LNCAP (cell line): ENCODE measurements at regions not wholly inside any gene's neighbourhood (a gene's known extent, or its start where the extent isn't known, plus 50 kb on each side); places are given as distances from the start of the nearest gene placed in this dataset.
A peak's percentile ranks its signal among the peaks of the same experiment; 100 is the strongest.

Source experiments
- TF ChIP-seq, protein P1 (sequence below): fragments of 450-650 bp; IDR thresholded peaks from 2 replicates; pipeline ENCODE4 v1.5.1; 2017; ENCODE audit warnings: mild to moderate bottlenecking

DNA sequence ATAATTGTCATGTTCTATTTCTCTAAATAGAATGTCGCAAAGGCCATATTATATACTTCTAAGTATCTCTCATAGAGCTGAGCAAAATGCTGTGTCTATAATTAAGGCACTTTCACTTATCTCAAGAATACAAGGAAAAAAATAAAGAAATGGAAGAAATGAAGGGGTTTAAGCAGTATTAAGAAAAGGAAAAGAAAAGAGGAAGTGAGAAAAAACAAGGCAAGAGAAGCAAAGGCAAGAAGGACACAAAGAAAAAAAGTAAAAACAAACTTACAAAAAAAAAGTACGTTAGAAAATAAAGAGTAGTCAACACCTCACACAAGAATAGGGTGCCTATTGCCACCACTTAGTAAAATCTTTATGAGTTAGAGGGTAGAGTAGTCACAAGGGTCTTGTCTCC is 506.2 kb downstream of the GABRG2 start:
- TF ChIP-seq, protein P1, sequence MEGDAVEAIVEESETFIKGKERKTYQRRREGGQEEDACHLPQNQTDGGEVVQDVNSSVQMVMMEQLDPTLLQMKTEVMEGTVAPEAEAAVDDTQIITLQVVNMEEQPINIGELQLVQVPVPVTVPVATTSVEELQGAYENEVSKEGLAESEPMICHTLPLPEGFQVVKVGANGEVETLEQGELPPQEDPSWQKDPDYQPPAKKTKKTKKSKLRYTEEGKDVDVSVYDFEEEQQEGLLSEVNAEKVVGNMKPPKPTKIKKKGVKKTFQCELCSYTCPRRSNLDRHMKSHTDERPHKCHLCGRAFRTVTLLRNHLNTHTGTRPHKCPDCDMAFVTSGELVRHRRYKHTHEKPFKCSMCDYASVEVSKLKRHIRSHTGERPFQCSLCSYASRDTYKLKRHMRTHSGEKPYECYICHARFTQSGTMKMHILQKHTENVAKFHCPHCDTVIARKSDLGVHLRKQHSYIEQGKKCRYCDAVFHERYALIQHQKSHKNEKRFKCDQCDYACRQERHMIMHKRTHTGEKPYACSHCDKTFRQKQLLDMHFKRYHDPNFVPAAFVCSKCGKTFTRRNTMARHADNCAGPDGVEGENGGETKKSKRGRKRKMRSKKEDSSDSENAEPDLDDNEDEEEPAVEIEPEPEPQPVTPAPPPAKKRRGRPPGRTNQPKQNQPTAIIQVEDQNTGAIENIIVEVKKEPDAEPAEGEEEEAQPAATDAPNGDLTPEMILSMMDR, result no peak

DNA sequence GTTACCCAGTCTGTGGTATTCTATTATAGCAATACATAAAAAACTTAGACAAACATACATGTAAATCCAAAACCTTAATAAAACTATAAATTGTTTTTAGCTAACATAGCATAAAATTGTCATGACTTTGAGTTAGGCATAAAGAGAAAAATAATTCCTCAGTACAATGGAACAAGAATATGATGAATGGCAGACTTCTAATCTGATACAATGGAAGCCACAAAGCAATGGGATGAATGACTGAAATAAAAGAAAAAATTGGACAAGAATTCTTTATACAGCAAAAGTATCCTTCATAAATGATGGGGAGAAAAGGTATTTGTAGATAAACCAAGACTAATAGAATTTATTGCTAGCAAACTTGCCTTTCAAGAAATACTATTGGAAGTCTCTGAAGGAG is 524.2 kb downstream of the GABRG2 start:
- TF ChIP-seq, protein P1, result no peak

GRCh38 chr5:162593881-162594280 is 526.3 kb downstream of the GABRG2 start:
- TF ChIP-seq, protein P1, result peak; percentile 28; the same call in 1 of the 2 replicates

DNA sequence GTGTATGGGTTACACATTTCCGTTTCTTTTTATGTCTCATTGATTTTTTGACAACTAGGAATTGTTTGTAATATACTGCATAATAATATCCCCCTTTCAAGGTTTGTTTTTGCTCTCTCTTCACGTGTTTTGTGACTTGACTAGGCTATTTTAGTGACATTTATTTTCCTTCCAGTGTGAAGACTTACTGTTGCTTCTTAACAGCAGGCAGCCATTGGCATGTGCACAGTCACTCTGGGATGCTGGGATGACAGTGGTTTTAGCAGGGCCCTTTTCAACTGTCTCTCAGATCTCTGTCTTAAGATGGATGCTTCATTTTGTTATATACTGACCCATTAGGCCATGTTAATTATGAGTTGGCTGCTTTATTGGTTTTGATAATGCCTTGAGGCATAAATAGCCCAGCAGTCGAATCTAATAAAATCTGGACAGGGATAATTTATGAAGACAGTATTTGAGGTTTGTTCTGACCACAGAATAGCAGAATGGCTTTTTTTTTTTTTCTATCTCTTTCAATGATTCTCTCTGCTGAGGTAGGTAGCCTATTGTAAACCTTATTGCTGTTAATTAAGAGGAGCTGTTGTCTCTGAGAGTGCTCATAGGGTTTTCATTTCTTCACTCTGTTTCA is 536.0 kb downstream of the GABRG2 start:
- TF ChIP-seq, protein P1, result no peak

DNA sequence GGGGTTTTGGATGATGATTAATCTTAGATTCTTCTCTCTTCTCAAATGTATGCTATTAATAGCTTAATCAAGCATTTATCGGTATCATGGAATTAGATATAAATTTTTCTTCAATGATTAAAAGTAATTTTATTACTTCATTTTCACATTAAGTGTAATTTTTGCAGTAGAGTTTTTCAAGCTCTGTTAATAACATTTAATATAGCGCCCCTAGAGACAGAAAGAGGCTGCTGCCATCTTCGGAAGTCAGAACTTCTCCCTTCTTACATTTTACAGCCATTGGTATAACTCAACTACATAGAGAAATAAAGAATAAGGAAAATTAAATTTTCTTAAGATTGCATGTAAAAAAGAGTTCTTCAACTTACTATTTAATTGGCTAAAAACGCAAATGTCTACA is 540.3 kb downstream of the GABRG2 start:
- TF ChIP-seq, protein P1, result peak; percentile 32; the same call in 1 of the 2 replicates

DNA sequence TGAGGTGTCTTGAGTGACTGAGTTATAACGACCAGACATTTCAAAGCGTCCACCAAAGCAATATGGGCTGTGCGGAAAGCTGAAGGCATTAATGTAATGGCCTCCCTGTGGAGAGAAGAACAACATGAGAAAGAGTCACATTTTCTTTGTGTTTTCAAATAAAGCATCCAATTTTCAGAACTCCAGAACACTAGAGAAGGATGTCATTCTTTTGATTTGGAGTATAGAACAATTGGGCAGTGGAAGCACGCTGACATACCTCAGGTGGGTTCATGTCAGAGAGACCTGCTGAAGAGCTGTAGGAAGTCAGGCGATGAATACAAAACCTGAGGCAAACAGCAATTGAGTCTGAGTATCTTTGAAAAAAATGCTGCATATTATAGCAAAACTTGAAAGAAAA is 556.5 kb downstream of the GABRG2 start:
- TF ChIP-seq, protein P1, result no peak

DNA sequence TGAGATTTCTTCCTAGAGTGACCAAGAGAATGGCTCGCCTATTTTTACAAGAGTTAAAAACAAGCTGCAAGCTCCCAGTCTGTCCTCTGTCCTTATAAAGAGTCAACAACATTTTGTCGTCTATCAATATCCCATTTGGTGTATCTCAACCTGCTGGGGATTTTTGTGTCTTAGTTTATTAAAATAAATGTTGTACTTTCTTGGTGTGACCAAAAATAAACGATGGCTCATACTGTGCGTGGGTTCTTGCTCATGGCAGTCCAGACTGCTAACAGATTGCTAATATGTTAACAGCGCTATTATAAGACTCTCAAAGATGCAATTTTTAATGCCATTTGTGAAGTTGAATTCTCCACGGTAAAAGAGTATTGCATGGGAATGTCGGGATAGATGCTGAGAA is 569.9 kb downstream of the GABRG2 start:
- TF ChIP-seq, protein P1, result no peak

DNA sequence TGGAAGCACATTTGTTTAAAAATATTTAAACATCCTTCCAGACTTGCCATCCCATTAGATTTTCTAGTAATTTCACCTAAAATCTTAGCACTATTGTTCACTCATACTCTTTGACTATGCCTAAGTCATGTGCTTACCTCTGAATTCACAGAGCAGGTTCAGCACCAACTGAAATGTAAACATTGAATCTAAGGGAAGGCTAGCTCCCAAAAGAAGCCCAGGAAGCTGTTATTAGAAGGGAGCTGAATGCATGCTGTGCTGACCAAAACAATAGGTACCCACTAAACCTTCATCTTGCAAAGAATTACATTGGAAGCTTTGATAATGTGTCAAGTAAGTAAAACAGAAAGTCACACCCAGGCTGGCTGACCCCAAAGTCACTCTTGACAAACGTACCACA is 571.3 kb downstream of the GABRG2 start:
- TF ChIP-seq, protein P1, result no peak
